ENCODE measurements at regions not wholly inside any gene's neighbourhood (a gene's known extent, or its start where the extent isn't known, plus 50 kb on each side); places are given as distances from the start of the nearest gene placed in this dataset.

DNA sequence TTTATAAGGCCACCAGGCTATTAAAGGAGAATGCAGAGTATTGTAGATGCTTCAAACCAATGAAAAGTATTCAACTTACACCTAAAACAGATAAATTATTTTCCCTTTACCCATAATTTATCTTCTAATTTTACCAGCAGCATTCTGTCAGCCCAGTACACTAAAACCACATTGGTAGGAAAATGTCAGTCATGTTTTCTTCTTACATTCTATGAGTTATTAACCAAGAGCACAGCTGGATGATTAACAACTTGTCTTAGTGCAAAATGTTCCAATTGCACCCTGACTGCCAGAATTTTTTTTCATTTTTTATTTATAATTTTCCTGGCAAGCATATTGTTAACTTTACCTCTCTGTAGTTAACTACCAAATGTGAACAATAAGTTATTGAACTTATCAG, 79.0 kb upstream of the WDR75 start:
- TF ChIP-seq, protein P1, sequence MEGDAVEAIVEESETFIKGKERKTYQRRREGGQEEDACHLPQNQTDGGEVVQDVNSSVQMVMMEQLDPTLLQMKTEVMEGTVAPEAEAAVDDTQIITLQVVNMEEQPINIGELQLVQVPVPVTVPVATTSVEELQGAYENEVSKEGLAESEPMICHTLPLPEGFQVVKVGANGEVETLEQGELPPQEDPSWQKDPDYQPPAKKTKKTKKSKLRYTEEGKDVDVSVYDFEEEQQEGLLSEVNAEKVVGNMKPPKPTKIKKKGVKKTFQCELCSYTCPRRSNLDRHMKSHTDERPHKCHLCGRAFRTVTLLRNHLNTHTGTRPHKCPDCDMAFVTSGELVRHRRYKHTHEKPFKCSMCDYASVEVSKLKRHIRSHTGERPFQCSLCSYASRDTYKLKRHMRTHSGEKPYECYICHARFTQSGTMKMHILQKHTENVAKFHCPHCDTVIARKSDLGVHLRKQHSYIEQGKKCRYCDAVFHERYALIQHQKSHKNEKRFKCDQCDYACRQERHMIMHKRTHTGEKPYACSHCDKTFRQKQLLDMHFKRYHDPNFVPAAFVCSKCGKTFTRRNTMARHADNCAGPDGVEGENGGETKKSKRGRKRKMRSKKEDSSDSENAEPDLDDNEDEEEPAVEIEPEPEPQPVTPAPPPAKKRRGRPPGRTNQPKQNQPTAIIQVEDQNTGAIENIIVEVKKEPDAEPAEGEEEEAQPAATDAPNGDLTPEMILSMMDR (IDR thresholded peaks at IDR 0.05): no peak
- TF ChIP-seq POLR2A (IDR thresholded peaks at IDR 0.05): no peak

All from esophagus squamous epithelium (tissue), 4 donors.